ENCODE measurements at regions not wholly inside any gene's neighbourhood (a gene's known extent, or its start where the extent isn't known, plus 50 kb on each side); places are given as distances from the start of the nearest gene placed in this dataset.

GRCh38 chr4:129974730-129975129, 878.8 kb downstream of the C4orf33 start:
- Histone ChIP-seq H3K36me3 (ENCODE audit: control insufficient read depth, insufficient read depth, low read length) (no peaks in the 10 kb centered on the region), H3K9ac (ENCODE audit: low read depth, low read length) (no peak overlapping the region), H3K4ac (ENCODE audit: low read depth, low read length) (no peak overlapping the region), H4K5ac (ENCODE audit: low read depth, low read length) (no peak overlapping the region), H3K14ac (replicated peaks; ENCODE audit: low read depth, low read length) (no peak overlapping the region), H4K20me1 (ENCODE audit: insufficient read depth, low read length) (no peaks in the 10 kb centered on the region), H3K4me3 (ENCODE audit: insufficient read depth, low read depth, low read length) (no peak overlapping the region), H2AK5ac (ENCODE audit: low read depth, low read length) (no peak overlapping the region), H2BK120ac (ENCODE audit: low read depth, low read length) (no peak overlapping the region), H3K23ac (ENCODE audit: low read depth, low read length) (no peak overlapping the region), H3K4me1 (ENCODE audit: control insufficient read depth, insufficient read depth, low read length) (no peaks in the 10 kb centered on the region), H2AFZ (replicated peaks; ENCODE audit: low read length, poor library complexity) (no peak overlapping the region), H3K56ac (ENCODE audit: extremely low read depth, insufficient read depth, low read length) (no peak overlapping the region), H3K9me1 (ENCODE audit: insufficient read depth, low read length) (no peaks in the 10 kb centered on the region), H2BK20ac (ENCODE audit: low read depth, low read length) (no peak overlapping the region), H3K9me3 (ENCODE audit: control insufficient read depth, insufficient read depth, low read length) (peaks cover 6% of the 10 kb centered on the region; the same call in 1 of the 2 replicates), H3K27me3 (ENCODE audit: control insufficient read depth, insufficient read depth, low read length) (no peaks in the 10 kb centered on the region), H2AK9ac (replicated peaks; ENCODE audit: low read depth, low read length, poor library complexity) (no peak overlapping the region), H3K79me1 (ENCODE audit: low read depth in 1 of 2, low read length in 2 of 2) (no peaks in the 10 kb centered on the region), H3K27ac (ENCODE audit: insufficient read depth, low read length) (no peak overlapping the region), H3K18ac (ENCODE audit: low read depth, low read length) (no peak overlapping the region), H2BK5ac (ENCODE audit: low read depth, low read length, poor library complexity, severe bottlenecking) (no peak overlapping the region), H4K8ac (ENCODE audit: low read depth in 2 of 2, low read length in 2 of 2) (no peak overlapping the region), H2BK15ac (ENCODE audit: low read depth, low read length) (no peak overlapping the region), H4K91ac (ENCODE audit: insufficient read depth, low read depth, low read length) (no peak overlapping the region), H3K4me2 (ENCODE audit: low read depth, low read length) (no peak overlapping the region)
- no peak for ATAC-seq (ENCODE audit: low read depth)
- CTCF ChIA-PET = no interaction called here
- TF ChIP-seq MXI1 (IDR thresholded peaks at IDR 0.05; ENCODE audit: borderline replicate concordance, low read depth, low read length) = no peak
- TF ChIP-seq RFX5 (IDR thresholded peaks at IDR 0.05; ENCODE audit: low read depth, low read length) = no peak
- POLR2A ChIA-PET (ENCODE audit: unreplicated experiment) = no interaction called here
- intact Hi-C loops (cut with micrococcal nuclease) (no loop called here), in situ Hi-C loops (cut with MboI; ENCODE audit: low sequenced_read_pairs) (no loop called here), dilution Hi-C loops (cut with HindIII; ENCODE audit: low sequenced_read_pairs, unreplicated experiment) (no loop called here)
- no peak for DNase-seq
- no TSS peak for BruUV-seq (replicated peaks)

Measured in IMR-90 (cell line).